Hematopoietic multipotent progenitor cell treated with erythropoietin and hydrocortisone succinate and interleukin-3 and kit ligand, for 6 days (in vitro differentiated cells): ENCODE measurements at regions not wholly inside any gene's neighbourhood (a gene's known extent, or its start where the extent isn't known, plus 50 kb on each side); places are given as distances from the start of the nearest gene placed in this dataset.

Source experiments
- DNase-seq: peaks from one replicate; pipeline ENCODE4 v3.0.0-alpha.2; 2015

DNA sequence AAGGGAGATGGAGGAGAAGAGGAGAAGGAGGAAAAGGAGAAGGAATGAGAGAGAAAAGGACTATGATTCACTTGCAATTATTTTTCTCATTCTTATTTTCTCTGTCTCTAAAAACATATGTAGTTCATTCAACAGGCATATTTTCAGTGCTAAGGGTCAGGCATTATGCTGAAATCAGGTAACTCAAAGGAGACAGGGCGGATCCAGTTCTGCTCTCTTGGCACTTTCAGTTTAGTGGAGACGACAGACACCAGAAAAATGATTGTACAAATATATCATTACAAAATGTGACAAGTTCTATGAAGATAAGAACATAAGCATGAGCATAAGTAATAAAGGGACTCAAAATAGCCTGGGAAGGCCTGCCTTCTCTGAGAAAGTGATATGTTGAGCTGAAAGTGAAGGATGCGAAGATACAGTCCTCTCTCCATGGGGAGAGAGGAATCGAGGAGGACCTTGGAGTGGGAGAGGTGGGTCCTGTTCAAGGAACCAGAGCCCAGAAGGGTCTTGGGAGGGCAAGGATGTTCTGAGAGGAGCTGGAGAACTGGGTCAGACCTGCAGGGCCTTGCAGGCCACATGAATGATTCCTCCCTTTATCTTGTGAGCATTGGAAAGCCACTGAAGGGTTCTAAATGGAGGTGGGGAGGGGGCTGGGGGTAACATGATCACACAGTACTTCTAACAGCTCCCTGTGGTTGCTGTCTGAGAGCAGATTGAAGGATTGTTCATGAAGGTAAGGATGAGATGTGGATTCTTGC, 58.6 kb upstream of the TMEM17 start:
- no peak for DNase-seq

DNA sequence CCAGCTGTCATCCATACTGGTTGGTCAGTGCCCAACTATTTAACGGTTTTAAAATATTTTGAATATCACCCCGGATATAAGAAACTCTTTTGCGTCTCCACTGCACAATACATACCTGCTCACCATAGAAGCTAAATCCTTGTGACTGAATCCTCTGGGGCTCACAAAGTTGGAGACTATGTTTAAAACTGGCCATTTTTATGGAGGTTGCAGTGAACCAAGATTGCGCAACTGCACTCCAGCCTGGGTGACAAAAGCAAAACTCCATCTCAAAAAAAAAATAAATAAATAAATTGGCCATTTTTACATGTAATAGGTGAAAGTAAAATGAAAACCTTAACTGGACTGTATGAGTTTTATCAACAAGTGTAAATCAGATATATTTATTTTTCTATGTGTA, 55.6 kb upstream of the TMEM17 start:
- DNase-seq, result no peak

DNA sequence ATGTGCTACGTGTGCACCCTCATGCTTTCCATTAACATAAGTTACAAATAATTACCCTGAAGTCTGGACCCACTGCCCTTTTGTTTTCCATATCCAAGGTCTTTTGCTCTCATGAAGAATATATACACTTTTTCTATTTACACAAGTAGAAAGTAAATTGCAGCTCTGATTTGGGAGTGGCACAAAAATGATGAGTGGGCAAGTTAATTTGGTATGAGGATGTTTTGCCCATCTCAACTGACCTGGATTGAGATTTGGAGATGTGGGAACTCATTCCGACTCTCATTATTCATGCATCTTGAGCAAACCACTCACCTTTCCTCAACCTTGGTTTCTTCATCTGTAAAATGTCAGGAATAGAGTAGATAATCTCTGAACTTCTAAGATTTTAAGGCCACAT, 53.6 kb upstream of the TMEM17 start:
- no peak for DNase-seq

DNA sequence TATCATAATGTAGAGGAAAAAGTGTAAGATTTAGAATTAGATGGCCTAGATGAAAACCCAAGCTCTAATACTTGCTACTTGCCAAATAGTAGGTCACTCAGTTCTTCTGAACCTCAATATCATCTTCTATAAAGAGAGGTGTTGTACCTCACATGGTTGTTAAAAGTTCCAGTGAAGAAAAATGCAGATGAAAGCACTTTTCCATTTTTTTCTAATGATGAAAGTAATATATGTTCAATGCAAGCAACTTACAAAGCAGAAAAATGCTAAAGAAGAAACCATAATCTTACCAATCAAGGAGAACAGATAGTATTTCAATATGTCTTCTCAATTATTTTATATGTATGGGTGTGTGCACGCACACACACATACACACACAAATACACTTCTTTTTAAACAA, 52.7 kb upstream of the TMEM17 start:
- no peak for DNase-seq

DNA sequence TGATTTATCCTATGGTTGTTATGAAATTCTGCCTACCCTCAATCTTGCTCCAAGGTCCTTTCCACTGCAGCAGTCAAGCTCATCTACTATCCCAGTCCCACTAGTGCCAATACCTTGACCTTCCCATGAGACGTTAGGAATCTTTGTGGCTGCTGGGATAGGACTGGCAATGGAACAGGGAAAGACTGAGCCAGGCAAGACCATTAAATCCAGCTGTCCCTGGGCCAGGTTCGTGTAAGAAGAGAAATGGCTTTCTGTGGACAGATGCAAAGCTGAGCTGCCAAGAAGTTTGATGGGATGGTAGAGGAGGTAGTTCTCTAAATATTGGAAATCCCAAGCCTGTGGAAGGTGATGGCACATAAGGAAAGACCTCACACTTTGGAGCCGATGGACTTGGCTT, 50.1 kb upstream of the TMEM17 start:
- DNase-seq, result no peak
